Adrenal gland (tissue), 9 donors: ENCODE measurements at regions not wholly inside any gene's neighbourhood (a gene's known extent, or its start where the extent isn't known, plus 50 kb on each side); places are given as distances from the start of the nearest gene placed in this dataset.

Experiments
- DNase-seq, 7 donors: peaks; one replicate each; pipeline ENCODE4 v3.0.0-alpha.2; 2019 to 2020
- H3K27ac ChIP-seq, 5 donors: fragments of 200-600 bp; sonication (generic) in 4 of 5; 1 replicate in 3 of 5; 2 replicates in 2 of 5; pipeline versions ENCODE4 v1.5.1 to v1.8.0; 2016 to 2020; ENCODE audit warnings: mild to moderate bottlenecking in 1 of 5
- H3K27me3 ChIP-seq: fragments of 200-600 bp; 2 replicates; pipeline ENCODE4 v1.8.0; 2021
- H3K36me3 ChIP-seq, 2 donors: fragments of 200-600 bp; replicated peaks in 1 of 2; 1 replicate in 1 of 2; 2 replicates in 1 of 2; pipeline versions ENCODE4 v1.5.1 to v1.8.0; 2018 to 2022
- H3K4me1 ChIP-seq, 2 donors: fragments of 200-600 bp; replicated peaks in 1 of 2; 1 replicate in 1 of 2; 2 replicates in 1 of 2; pipeline versions ENCODE4 v1.5.1 to v1.8.0; 2018 to 2021
- H3K4me3 ChIP-seq, 4 donors: fragments of 200-600 bp; sonication (generic) in 3 of 4; one replicate each; pipeline ENCODE4 v1.5.1; 2016 to 2018
- H3K9me3 ChIP-seq, 3 donors: fragments of 200-600 bp; sonication (generic) in 1 of 3; replicated peaks in 1 of 3; 1 replicate in 2 of 3; 2 replicates in 1 of 3; pipeline versions ENCODE4 v1.5.1 to v1.8.0; 2016 to 2021
- POLR2A ChIP-seq, 2 donors: fragments of 450-650 bp; IDR thresholded peaks; one replicate each; pipeline ENCODE4 v1.6.1; 2017; ENCODE audit warnings: antibody characterized with exemption in 2 of 2, mild to moderate bottlenecking in 2 of 2, moderate library complexity in 1 of 2
- WGBS, 4 donors: extraction: QIAGEN DNeasy Blood & Tissue Kit in 2 of 4; methylation state at CpG; one replicate each; pipeline versions ENCODE4 v1.1.5 to v1.1.7; 2013 to 2017; 5-methylcytosine and 5-hydroxymethylcytosine counted together
- intact Hi-C, 2 donors: fragments of 100-400 bp; cut with DNase I; formaldehyde crosslinking; loops; one replicate each; pipeline versions ENCODE4 v1.14.1 to v1.15.0; 2022 to 2023
- TF ChIP-seq, protein P1 (sequence below), 6 experiments: fragments of 450-650 bp in 4 of 6; fragments of 200-600 bp in 2 of 6; sonication (generic) in 1 of 6; IDR thresholded peaks; 1 replicate in 5 of 6; 2 replicates in 1 of 6; pipeline versions ENCODE4 v1.5.1 to v1.8.0; 2016 to 2021; ENCODE audit warnings: antibody characterized with exemption in 6 of 6, mild to moderate bottlenecking in 2 of 6, moderate library complexity in 1 of 6
- donor health status: healthy with polysubstance abuse.
- donor health status: Bipolar disorder and iron deficiency.
- donor health status: DM: yes; HTN: yes; CAD: no.
- donor health status: DM: no; HTN: no; CAD: no.
- donor health status: DM: no; HTN: no; CAD: no.

DNA sequence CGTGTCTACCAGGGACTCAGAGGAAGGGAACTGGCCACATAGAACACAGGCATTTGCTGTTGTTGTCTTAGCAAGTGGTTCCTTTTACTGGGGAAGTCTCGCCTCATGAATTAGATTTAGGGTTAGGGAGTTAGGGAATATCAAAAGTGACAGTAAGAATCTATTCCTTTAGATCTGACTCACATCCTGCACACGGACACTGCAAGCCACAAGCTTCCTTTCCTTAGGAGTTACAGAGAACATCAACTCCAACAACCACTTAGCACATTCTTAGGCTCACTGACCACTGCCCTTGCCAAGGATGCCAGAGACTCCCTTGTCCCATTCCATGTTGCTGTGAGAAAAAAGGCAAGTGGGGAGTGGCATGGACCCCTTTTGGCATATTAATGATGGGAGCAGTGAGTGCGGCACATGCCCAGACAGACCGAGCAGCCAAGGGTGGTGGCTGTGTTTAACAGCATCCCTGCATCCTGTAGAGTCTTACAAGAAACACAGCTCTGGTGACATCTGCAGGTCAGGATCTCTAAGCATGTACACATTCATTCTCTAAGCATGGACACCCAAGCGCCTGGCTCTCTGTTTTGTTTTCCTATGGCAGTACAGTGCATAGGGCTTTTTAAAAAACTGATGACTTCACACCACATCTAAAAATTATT, 745.6 kb upstream of the RAB6C start:
- no peak overlapping the region for H3K4me3 ChIP-seq
- intact Hi-C loops: no loop called here
- no peaks in the 10 kb centered on the region for H3K27me3 ChIP-seq
- 44 to 55% (median 50%) methylated on average over 4 to 6 of the region's 6 CpGs for WGBS, 4 donors
- DNase-seq: peak in 2 of 7 donors; percentile 28 to 44
- no peak for TF ChIP-seq POLR2A (IDR thresholded peaks at IDR 0.05)
- TF ChIP-seq, protein P1, sequence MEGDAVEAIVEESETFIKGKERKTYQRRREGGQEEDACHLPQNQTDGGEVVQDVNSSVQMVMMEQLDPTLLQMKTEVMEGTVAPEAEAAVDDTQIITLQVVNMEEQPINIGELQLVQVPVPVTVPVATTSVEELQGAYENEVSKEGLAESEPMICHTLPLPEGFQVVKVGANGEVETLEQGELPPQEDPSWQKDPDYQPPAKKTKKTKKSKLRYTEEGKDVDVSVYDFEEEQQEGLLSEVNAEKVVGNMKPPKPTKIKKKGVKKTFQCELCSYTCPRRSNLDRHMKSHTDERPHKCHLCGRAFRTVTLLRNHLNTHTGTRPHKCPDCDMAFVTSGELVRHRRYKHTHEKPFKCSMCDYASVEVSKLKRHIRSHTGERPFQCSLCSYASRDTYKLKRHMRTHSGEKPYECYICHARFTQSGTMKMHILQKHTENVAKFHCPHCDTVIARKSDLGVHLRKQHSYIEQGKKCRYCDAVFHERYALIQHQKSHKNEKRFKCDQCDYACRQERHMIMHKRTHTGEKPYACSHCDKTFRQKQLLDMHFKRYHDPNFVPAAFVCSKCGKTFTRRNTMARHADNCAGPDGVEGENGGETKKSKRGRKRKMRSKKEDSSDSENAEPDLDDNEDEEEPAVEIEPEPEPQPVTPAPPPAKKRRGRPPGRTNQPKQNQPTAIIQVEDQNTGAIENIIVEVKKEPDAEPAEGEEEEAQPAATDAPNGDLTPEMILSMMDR (IDR thresholded peaks at IDR 0.05): peak in 2 of 6 experiments; percentile 22 to 27
- H3K27ac ChIP-seq: no peak overlapping the region
- no peaks in the 10 kb centered on the region for H3K36me3 ChIP-seq
- H3K4me1 ChIP-seq: no peaks in the 10 kb centered on the region
- H3K9me3 ChIP-seq: no peaks in the 10 kb centered on the region

GRCh38 chr2:129236601-129237000, 742.9 kb upstream of the RAB6C start:
- DNase-seq: no peak
- Histone ChIP-seq H3K4me3 (no peak overlapping the region), H3K4me1 (no peaks in the 10 kb centered on the region), H3K36me3 (no peaks in the 10 kb centered on the region), H3K27me3 (no peaks in the 10 kb centered on the region), H3K27ac (no peak overlapping the region), H3K9me3 (no peaks in the 10 kb centered on the region)
- intact Hi-C loops: no loop called here
- TF ChIP-seq, protein P1 (IDR thresholded peaks at IDR 0.05): no peak
- TF ChIP-seq POLR2A (IDR thresholded peaks at IDR 0.05): no peak

- TF ChIP-seq POLR2A (IDR thresholded peaks at IDR 0.05): no peak
- TF ChIP-seq, protein P1 (IDR thresholded peaks at IDR 0.05): no peak
- no peak overlapping the region for H3K27ac ChIP-seq
- DNase-seq: no peak
- H3K27me3 ChIP-seq: no peaks in the 10 kb centered on the region
- no peaks in the 10 kb centered on the region for H3K4me1 ChIP-seq
- H3K4me3 ChIP-seq: no peak overlapping the region
- no peaks in the 10 kb centered on the region for H3K9me3 ChIP-seq
- WGBS, 4 donors: 85 to 92% (median 88%) methylated on average over 6 of the region's 6 CpGs
- no peaks in the 10 kb centered on the region for H3K36me3 ChIP-seq
- intact Hi-C loops: no loop called here
Measured at GRCh38 chr2:129237966-129238725, 741.3 kb upstream of the RAB6C start.

DNA sequence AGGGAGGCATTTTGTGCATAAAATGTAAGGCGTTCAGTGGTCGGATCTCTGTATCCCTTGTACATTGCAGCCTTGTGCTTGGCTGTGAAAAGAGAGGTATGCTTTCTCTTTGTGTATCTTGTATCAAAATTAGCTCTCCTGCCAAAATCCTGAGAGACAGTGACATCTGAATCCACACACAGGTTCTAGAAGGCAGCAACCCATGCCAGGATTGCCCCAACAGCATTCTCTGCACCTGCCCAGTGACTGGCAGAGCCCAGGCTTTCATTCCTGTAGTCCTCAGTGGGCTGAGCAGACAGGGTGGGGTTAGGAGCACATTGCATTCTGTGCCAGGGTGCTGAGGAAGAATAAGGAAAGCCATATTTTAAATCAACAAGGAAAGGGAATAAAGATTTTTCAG, 740.3 kb upstream of the RAB6C start:
- no peak for DNase-seq
- H3K27ac ChIP-seq: no peak overlapping the region
- no peak overlapping the region for H3K4me3 ChIP-seq
- H3K36me3 ChIP-seq: no peaks in the 10 kb centered on the region
- TF ChIP-seq, protein P1 (IDR thresholded peaks at IDR 0.05): no peak
- TF ChIP-seq POLR2A (IDR thresholded peaks at IDR 0.05): no peak
- WGBS, 4 donors: 68 to 90% (median 82%) methylated on average over 2 of the region's 2 CpGs
- H3K27me3 ChIP-seq: no peaks in the 10 kb centered on the region
- intact Hi-C loops: no loop called here
- no peaks in the 10 kb centered on the region for H3K9me3 ChIP-seq
- H3K4me1 ChIP-seq: no peaks in the 10 kb centered on the region
